Fibroblast of gingiva (primary cell): ENCODE measurements at regions not wholly inside any gene's neighbourhood (a gene's known extent, or its start where the extent isn't known, plus 50 kb on each side); places are given as distances from the start of the nearest gene placed in this dataset.

Experiments used
- DNase-seq: peaks from one replicate; pipeline ENCODE4 v3.0.0-alpha.2; 2011; ENCODE audit warnings: low read depth

- DNase-seq, result no peak
Measured at GRCh38 chr17:65405563-65405962, 155.9 kb downstream of the AXIN2 start.

GRCh38 chr17:65404761-65405160 is 156.7 kb downstream of the AXIN2 start:
- DNase-seq, result no peak

DNA sequence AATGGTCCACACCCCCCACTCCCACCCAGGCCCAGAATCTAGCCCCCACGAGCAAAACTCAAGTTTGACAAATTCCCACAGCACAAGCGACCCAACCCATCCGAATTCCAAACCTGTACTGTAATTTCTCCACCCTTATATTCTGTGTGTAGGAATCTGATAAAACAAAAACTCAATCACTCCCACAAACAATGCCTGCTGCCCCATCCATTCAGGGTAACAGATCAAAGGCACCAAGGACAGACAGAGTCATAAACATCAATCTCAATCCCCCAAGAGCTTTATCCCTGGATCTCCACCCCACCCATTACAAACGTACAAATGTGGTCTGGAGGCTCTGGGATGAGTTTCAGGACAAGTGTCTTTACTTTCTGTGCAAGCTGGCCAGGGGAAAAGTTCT is 157.8 kb downstream of the AXIN2 start:
- DNase-seq, result no peak

DNA sequence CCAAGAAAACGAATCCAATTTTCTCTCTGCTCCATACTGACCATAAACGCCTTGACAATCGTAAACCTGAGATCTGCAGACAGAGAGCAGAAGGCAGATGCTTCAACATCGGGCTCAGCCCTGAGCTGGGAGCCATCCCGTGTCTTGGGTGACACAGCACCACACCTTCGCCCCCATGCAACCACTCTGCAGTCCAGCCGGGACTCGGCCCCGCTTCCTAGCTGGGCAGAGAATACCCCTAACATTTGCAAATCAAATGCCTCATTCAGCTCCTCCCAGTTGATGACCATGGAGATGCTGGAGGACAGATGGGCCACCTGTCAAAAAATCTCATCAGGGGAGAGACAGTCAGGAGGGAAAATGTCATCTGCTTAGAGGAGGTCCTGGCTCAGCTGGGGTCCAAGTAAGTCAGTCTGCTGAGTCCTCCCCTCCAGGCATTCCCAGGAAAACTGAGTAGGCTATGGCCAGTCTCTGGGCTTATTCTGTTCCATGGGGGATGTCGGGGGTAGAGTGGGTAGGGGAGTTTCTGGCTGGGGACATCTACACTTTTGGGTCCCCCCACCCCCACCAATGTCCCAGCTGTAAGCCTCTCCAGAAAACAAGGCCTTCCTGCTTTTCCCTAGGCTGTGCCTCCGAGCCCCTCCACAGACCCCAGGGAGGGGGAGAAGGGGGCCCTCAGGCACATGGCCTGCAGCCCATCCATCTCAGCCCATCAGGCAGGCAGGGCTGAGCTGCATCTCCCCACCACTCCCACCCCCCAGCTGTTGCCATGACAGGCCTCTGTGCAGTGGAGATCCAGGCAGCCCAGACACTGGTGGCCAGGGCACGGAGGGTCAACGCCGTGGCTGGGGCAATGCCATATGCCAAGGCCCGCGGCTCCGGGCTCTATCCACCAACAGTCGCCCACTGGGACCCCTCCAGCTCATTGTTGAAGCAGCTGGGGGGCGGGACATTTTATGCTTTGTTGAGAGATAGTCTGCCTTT is 158.6 kb downstream of the AXIN2 start:
- no peak for DNase-seq

DNA sequence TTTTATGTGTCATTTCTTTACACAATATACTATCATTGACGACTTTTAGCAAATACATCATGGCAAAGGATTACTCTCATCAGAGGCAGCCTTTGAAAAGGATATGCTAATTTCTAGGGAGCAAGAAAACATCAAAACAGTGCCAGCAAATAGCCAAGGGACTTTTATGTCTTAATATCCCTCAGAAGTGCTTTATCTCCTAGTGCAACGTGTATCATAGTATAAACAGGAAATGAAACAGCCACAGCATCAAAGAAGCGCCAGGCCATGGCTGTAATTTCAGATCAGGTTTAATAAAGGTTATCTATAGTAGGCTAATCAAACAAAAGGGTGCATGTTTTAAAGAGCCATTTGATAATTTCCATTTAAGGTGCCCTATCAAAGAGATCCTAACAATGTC is 159.9 kb downstream of the AXIN2 start:
- DNase-seq, result no peak

GRCh38 chr17:65400701-65401100 is 160.7 kb downstream of the AXIN2 start:
- DNase-seq, result no peak

GRCh38 chr17:65398040-65398787 is 163.2 kb downstream of the AXIN2 start:
- DNase-seq, result no peak

DNA sequence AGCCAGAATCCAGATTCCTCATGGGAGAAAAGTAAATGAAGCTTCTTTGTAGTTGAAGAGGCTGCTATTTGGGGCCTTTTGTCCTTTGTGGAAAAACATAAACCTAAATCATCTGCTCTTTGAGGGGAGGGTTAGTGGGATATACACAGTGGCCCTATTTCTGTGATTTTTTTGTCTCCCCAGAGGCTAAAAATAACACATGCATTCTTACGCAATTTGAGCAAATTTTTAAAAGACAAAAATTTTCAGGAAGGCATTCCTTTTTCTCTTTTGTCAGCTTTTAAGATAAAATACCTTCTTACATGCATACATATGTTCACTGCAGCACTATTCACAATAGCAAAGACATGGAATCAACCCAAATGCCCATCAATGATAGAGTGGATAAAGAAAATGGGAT is 165.5 kb downstream of the AXIN2 start:
- DNase-seq, result no peak

DNA sequence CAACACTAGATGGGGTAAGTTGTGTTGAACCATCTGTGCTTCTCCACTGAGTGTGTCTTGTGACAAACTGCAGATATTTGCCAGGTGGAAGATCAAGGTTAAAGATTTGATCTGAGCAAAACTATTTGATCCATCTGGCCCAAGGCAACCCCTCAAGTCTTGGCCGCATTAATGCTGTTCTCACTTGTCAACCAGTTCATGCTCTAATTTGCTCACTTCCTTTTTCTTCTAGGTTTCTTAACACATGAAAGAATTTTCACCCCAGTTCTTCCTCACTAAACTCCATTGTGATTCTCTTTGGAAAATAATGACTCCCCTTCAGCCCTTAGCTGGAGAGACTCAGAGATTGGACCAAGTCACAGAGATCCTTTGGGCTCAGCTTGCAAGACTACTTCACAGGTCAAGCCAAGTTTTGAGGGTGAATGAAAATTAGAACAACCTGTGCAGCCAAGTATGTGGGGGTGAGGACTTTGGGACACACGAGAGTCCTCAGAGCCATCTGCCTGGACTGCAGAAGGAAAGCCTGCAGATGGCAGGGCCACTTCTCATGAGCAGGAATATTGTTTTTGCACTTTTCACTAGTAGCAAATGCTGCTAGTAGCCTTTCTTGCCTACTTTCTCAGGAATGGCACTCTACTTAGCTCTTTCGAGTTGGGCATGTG is 166.5 kb downstream of the AXIN2 start:
- DNase-seq, result no peak

GRCh38 chr17:65393514-65393913 is 167.9 kb downstream of the AXIN2 start:
- no peak for DNase-seq

DNA sequence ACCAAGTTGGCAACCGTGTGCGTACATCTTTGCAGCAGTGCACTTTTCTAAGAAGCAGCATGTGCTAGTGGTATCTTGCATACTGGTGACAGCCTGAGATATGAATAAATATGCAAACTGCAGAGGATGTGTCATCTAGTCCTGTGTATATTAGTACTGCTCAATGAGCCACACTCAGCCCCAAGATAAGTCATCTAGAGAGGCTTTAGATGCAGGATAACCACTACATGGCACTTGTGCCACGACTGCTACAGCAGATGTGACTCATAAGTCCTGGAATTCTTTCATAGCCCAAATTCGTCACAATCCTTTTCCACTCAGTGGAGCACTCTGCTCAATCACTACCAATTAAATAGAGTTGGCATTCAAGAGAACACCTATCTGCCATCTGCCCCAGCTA is 171.5 kb downstream of the AXIN2 start:
- peak; percentile 52 for DNase-seq

- no peak for DNase-seq
Measured at GRCh38 chr17:65389426-65389825, 172.0 kb downstream of the AXIN2 start.

DNA sequence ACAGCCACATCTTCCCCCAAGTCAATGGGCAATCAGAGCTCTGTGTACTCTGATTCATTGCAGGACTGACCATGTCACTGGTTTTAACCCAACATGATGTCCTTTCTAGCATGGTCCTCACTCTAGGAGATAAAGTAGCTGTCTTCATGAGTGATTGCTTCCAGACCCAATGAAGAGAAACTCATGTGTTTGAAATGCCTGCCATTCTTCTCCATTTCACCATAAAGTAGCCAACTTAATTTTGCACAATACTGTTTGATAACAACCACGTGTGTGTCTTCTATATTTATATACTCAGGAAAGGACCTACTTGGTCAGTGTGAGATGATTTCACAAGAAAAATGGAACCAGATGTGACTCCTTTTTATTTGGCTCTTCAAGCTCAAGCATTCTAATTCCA is 172.5 kb downstream of the AXIN2 start:
- DNase-seq, result peak; percentile 90

DNA sequence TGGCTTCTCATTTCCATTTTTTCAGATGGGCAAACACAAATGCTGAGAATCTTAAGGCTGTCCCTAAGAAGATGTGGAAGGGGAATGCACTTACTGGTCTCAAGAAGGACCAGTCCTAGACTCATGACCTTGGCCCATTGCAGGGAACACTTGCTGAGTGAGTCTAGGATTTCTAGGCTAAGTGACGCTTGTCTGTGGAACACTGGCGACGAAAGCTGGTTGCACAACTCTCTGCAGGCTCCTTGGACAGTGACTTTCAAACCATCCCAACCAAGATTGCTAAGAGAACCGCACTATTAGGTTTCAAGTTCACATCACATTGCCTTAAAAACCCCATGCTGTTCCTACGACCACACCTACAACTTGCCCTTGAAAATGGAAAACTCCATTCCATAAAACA is 174.1 kb downstream of the AXIN2 start:
- peak; percentile 28 for DNase-seq

- DNase-seq, result no peak
Measured at GRCh38 chr17:65385726-65386125, 175.7 kb downstream of the AXIN2 start.

GRCh38 chr17:65385071-65385470 is 176.4 kb downstream of the AXIN2 start:
- no peak for DNase-seq

DNA sequence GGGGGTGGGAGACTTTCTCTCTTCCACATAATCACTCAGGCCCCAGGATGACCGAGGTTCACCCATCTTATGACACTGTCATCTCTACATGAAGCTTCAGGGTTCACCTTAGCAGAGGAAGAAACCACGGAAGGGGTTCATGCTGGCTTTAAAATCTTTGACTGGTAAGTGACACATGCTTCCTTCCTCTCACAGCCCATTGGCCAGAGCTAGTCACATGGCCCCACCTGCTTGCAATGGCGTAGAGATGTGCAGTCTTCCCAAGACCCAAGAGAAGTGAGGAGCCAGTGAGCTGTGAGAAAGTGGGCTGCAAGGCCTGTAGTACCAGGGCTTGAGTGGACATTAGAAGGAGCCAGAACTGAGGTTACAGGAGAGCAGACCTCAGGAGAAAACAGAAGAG is 180.3 kb downstream of the AXIN2 start:
- DNase-seq, result no peak

DNA sequence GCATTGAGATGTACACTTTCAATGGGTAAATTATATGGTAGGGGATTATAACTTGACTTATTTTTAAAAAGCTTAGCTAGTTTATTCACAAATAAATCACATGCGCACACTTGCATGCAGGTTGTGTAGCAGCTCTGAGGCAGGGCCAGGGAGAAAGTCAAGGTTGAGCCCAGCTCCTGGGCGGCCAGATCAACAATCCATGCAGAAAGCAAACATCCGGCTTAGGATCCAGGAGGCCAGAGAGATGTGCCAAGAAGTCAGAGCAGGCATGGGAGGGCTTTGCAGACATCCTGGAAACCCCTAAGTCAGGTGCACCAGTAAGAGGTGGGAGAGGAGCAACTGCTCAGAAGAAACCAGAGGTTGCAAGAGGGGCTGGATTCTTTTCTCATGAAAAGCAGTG is 186.5 kb downstream of the AXIN2 start:
- DNase-seq, result no peak

DNA sequence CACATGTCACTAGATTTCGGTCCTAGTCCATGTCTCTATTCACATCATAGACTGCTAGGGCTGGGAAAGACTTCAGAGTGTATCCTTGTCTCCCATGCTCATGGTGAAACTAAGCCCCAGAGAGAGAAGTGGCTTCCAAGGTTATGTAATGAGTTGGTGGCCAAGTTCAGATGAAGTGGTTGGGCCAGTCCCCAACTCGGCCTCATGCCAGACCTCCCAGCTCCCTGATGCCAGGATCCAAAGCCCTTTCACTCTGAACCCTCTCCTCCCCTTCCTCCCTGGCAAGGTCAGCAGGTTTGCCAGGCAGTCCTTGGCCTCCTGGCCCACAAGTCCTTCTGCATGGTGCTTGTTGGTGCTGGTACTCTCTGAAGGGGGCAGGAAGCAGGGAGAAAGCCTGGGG is 189.7 kb downstream of the AXIN2 start:
- no peak for DNase-seq

GRCh38 chr17:65370669-65371131 is 190.7 kb downstream of the AXIN2 start:
- DNase-seq, result no peak

DNA sequence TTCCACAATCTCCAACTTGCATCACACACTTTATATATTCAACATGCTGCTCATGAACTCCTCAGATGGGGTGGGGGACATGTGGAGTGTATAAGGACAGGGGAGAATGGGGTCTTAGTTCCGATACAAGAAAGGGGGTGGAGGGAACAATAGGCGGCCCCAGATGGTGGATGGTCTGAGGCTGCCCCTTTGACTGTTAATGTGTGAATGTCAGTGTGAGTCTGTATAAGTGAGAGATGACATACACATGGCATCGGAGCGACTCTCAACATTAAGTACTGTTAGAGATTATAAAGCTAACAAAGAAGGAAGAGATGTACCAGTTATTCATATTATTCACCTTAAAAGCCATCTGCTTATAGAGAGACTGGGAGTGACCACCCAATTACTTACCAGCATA is 193.1 kb downstream of the AXIN2 start:
- no peak for DNase-seq

DNA sequence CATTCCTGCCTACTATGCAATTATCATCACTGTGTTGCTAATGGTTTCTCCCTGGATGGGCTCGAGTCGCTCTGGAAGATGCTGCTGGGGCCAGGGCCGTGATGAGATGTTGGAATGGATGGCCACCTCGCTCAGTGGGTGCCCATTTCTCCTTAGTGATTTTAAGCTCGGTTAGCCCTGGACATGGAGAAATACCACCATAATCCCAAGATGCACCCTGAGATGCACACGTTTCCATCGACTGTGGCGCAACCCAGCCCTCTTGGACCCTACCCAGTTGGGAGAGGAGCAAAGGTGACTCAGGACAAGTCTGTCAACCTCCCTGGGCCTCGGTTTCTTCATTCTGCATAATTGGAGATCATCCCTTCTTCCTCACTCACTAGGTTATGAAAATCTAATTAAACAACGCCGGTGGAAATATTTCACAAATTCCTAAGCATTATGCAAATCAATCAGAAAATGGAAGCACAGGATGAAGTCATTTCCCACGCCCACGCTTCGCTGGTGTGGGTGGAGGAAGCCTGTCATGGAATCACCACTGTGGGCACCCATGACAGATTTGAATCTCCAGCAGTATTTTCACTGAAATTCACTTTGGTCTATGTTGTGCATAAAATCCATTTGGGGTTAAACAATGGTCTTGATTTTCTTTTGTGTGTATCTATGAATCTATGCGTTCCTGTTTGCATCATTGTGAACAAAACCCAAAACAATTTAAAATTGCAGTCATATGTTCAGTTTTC is 195.2 kb downstream of the AXIN2 start:
- DNase-seq, result no peak
